Right ventricle myocardium inferior (tissue), 1 donor: ENCODE measurements at regions not wholly inside any gene's neighbourhood (a gene's known extent, or its start where the extent isn't known, plus 50 kb on each side); places are given as distances from the start of the nearest gene placed in this dataset.

ENCODE experiments used
- ATAC-seq: fragments of 200-7000 bp; cut with Tn5 transposase; one replicate; pipeline ENCODE4 v1.9.1; 2020; ENCODE audit warnings: mild to moderate bottlenecking, moderate library complexity
- DNase-seq: peaks from one replicate; pipeline ENCODE4 v3.0.0; 2021; ENCODE audit errors: missing footprints
- intact Hi-C: fragments of 100-400 bp; cut with DNase I; formaldehyde crosslinking; loops from one replicate; pipeline ENCODE4 v1.11.0; 2022
- donor health status: DM: no; HTN: yes; CAD: no; lungs with severe emphysema.

GRCh38 chr15:62622775-62623174, 419.8 kb upstream of the TPM1 start:
- ATAC-seq = no peak
- no peak for DNase-seq
- intact Hi-C loops = no loop called here

GRCh38 chr15:62624547-62625378, 417.8 kb upstream of the TPM1 start:
- intact Hi-C loops = no loop called here
- DNase-seq = no peak

GRCh38 chr15:62625429-62626033, 417.0 kb upstream of the TPM1 start:
- DNase-seq (no peak), ATAC-seq (peak; percentile 20)
- intact Hi-C loops = no loop called here

More at GRCh38 chr15:62624547-62625378, 417.8 kb upstream of the TPM1 start:
- peak; percentile 90 for ATAC-seq

- intact Hi-C loops = no loop called here
- no peak for DNase-seq
- ATAC-seq = no peak
Measured at GRCh38 chr15:62626903-62627302, 415.6 kb upstream of the TPM1 start.

GRCh38 chr15:62631076-62631724, 411.3 kb upstream of the TPM1 start:
- ATAC-seq (no peak), DNase-seq (no peak)
- intact Hi-C loops = no loop called here

- no peak for DNase-seq
- ATAC-seq = no peak
- intact Hi-C loops = no loop called here
Measured at GRCh38 chr15:62636823-62637573, 405.5 kb upstream of the TPM1 start.

DNA sequence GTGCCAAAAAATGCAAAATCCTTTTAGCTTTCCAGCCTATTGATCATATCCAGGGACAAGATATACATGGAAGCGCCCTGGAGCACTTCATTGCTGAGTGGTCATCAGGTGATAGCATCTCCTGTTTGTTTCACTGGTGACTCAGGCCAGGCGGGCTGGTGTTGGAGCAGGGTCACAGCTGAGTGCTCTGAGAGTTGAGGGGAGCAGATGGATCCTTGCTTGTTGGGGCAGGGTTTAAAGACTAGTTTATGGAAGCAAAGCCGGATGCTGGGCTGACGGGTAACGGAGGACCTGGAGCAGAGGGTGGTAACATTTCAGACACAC, 405.0 kb upstream of the TPM1 start:
- DNase-seq = no peak
- intact Hi-C loops = no loop called here
- ATAC-seq = no peak

DNA sequence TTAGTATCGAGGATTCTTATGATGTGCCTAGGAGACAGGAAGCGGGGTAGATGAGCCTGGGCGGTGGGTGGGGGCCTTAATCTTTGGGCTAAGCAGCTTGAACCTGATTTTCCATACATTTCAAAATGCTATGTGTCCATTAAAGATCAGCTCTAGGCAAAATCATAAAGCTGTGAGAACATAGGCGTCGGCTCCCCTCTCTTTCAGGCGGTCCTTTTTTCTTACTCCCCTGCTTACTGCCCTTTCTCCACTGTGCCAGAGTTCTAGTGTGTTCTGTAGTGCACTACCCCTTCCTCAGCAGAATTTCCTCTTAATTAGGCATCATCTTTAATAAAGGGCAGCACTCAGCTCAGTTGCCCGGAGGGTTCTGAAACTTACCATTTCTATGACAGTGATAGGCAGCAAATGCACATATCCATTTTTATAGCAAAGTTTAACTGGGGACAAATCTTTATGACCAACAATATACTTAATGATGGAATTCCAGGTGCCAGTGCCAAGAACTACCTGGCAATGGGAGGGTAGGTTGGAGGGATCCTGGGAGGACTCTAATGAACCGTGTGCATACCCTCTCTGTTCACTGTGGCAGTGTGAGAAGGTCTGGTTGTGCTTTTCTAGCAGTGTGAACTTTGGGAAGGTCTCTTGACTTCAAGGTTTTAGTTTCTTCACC, 404.5 kb upstream of the TPM1 start:
- no peak for ATAC-seq
- no peak for DNase-seq
- intact Hi-C loops = no loop called here

DNA sequence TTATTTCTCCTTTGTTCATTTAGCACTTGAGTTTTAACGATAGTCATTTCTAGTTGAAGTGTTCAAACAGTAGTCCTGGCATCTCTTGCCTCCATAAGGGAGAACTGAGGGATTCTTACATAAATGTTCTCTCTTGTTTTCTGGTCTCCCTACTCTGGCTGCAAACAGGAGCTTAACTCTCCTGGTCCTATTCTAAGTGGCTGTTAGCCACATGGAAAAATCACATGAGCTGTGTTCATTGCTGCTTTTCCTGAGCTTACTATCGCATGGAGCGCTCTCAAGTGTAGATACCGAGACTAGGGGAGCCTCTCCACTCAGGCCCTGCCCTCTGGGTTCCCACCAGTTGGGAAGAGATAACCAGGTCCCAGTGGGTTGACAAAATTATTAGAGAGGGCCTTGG, 403.1 kb upstream of the TPM1 start:
- peak; percentile 35 for ATAC-seq
- DNase-seq = no peak
- intact Hi-C loops = no loop called here

GRCh38 chr15:62639906-62640605, 402.5 kb upstream of the TPM1 start:
- no peak for DNase-seq
- no peak for ATAC-seq
- intact Hi-C loops = loop anchor here (10.0 kb wide), 1 partner anchor 185 kb away; no protein-coding TSS in a partner anchor

DNA sequence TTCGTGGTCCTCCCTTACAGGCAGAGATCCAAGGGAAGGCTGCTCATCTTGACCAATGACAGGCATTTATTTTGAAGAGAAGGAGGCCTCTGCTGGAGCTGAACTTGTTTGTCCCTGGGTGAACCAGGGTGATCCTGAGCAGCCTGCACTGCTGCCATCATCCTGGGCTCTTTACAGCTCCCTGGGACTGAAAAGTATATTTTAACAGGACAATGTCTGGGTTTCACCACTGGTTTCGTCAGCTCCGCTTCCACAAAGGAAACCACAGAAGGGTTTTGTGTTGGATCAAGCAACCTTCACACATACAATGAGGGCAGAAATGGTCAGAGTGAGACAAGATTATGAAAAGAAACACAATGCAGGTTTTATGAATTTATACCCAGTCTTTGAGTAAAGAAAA, 400.7 kb upstream of the TPM1 start:
- DNase-seq (no peak), ATAC-seq (no peak)
- intact Hi-C loops = loop anchor here (10.0 kb wide), 1 partner anchor 187 kb away; no protein-coding TSS in a partner anchor

- ATAC-seq (no peak), DNase-seq (no peak)
- intact Hi-C loops = loop anchor here (10.0 kb wide), 1 partner anchor 189 kb away; no protein-coding TSS in a partner anchor
Measured at GRCh38 chr15:62643572-62643971, 399.0 kb upstream of the TPM1 start.

GRCh38 chr15:62644216-62644888, 398.2 kb upstream of the TPM1 start:
- intact Hi-C loops = loop anchor here (10.0 kb wide), 1 partner anchor 190 kb away; no protein-coding TSS in a partner anchor
- no peak for DNase-seq
- ATAC-seq = no peak

- DNase-seq (no peak), ATAC-seq (peak; percentile 16)
- intact Hi-C loops = loop anchor here (10.0 kb wide), 1 partner anchor 190 kb away; no protein-coding TSS in a partner anchor
Measured at GRCh38 chr15:62644889-62645742, 397.4 kb upstream of the TPM1 start.

GRCh38 chr15:62647202-62647842, 395.2 kb upstream of the TPM1 start:
- intact Hi-C loops = loop anchor here (10.0 kb wide), 1 partner anchor 193 kb away; no protein-coding TSS in a partner anchor
- ATAC-seq (peak; percentile 35), DNase-seq (no peak)
